ENCODE measurements at regions not wholly inside any gene's neighbourhood (a gene's known extent, or its start where the extent isn't known, plus 50 kb on each side); places are given as distances from the start of the nearest gene placed in this dataset.

GRCh38 chr15:87778358-87778757 is 478.2 kb downstream of the NTRK3 start:
- BruUV-seq (replicated peaks): no TSS peak
- no peak overlapping the region for H3K4me3 Mint-ChIP-seq (ENCODE audit: low read depth, unreplicated experiment)
- intact Hi-C loops (cut with micrococcal nuclease; ENCODE audit: unreplicated experiment): no loop called here

GRCh38 chr15:87777054-87777561 is 479.4 kb downstream of the NTRK3 start:
- CTCF ChIA-PET: no interaction called here
- DNase-seq: no peak
- Mint-ChIP-seq H3K4me3 (ENCODE audit: low read depth, unreplicated experiment) (no peak overlapping the region), H3K4me1 (ENCODE audit: low read depth, unreplicated experiment) (no peaks in the 10 kb centered on the region), H3K27ac (ENCODE audit: unreplicated experiment) (no peak overlapping the region), H3K27me3 (ENCODE audit: unreplicated experiment) (no peaks in the 10 kb centered on the region), H3K9me3 (ENCODE audit: low read depth, unreplicated experiment) (peaks cover 14% of the 10 kb centered on the region), H3K36me3 (ENCODE audit: insufficient read depth, unreplicated experiment) (no peaks in the 10 kb centered on the region)
- TF ChIP-seq CTCF (IDR thresholded peaks at IDR 0.05; ENCODE audit: unreplicated experiment): no peak
- intact Hi-C loops (cut with micrococcal nuclease; ENCODE audit: unreplicated experiment): no loop called here
- BruUV-seq (replicated peaks): no TSS peak

More at GRCh38 chr15:87778358-87778757, 478.2 kb downstream of the NTRK3 start:
- H3K36me3 Mint-ChIP-seq (ENCODE audit: insufficient read depth, unreplicated experiment): no peaks in the 10 kb centered on the region
- TF ChIP-seq CTCF (IDR thresholded peaks at IDR 0.05; ENCODE audit: unreplicated experiment): no peak
- DNase-seq: no peak
- CTCF ChIA-PET: no interaction called here
- H3K27ac Mint-ChIP-seq (ENCODE audit: unreplicated experiment): no peak overlapping the region
- no peaks in the 10 kb centered on the region for H3K27me3 Mint-ChIP-seq (ENCODE audit: unreplicated experiment)
- H3K9me3 Mint-ChIP-seq (ENCODE audit: low read depth, unreplicated experiment): peaks cover 15% of the 10 kb centered on the region
- H3K4me1 Mint-ChIP-seq (ENCODE audit: low read depth, unreplicated experiment): no peaks in the 10 kb centered on the region

GRCh38 chr15:87767516-87767915 is 489.0 kb downstream of the NTRK3 start:
- H3K36me3 Mint-ChIP-seq (ENCODE audit: insufficient read depth, unreplicated experiment): no peaks in the 10 kb centered on the region
- no peak for DNase-seq
- H3K27ac Mint-ChIP-seq (ENCODE audit: unreplicated experiment): no peak overlapping the region
- intact Hi-C loops (cut with micrococcal nuclease; ENCODE audit: unreplicated experiment): no loop called here
- no peaks in the 10 kb centered on the region for H3K4me1 Mint-ChIP-seq (ENCODE audit: low read depth, unreplicated experiment)
- no peaks in the 10 kb centered on the region for H3K27me3 Mint-ChIP-seq (ENCODE audit: unreplicated experiment)
- H3K9me3 Mint-ChIP-seq (ENCODE audit: low read depth, unreplicated experiment): peaks cover 28% of the 10 kb centered on the region
- no peak overlapping the region for H3K4me3 Mint-ChIP-seq (ENCODE audit: low read depth, unreplicated experiment)
- no TSS peak for BruUV-seq (replicated peaks)
- no peak for TF ChIP-seq CTCF (IDR thresholded peaks at IDR 0.05; ENCODE audit: unreplicated experiment)
- CTCF ChIA-PET: no interaction called here

- CTCF ChIA-PET: no interaction called here
- no peaks in the 10 kb centered on the region for H3K36me3 Mint-ChIP-seq (ENCODE audit: insufficient read depth, unreplicated experiment)
- no peaks in the 10 kb centered on the region for H3K4me1 Mint-ChIP-seq (ENCODE audit: low read depth, unreplicated experiment)
- intact Hi-C loops (cut with micrococcal nuclease; ENCODE audit: unreplicated experiment): no loop called here
- H3K4me3 Mint-ChIP-seq (ENCODE audit: low read depth, unreplicated experiment): no peak overlapping the region
- H3K27me3 Mint-ChIP-seq (ENCODE audit: unreplicated experiment): no peaks in the 10 kb centered on the region
- no peak overlapping the region for H3K27ac Mint-ChIP-seq (ENCODE audit: unreplicated experiment)
- DNase-seq: no peak
- BruUV-seq (replicated peaks): no TSS peak
- no peak for TF ChIP-seq CTCF (IDR thresholded peaks at IDR 0.05; ENCODE audit: unreplicated experiment)
- peaks cover 30% of the 10 kb centered on the region for H3K9me3 Mint-ChIP-seq (ENCODE audit: low read depth, unreplicated experiment)
These were observed 491.9 kb downstream of the NTRK3 start for GRCh38 chr15:87764461-87765240.
